ENCODE measurements at regions not wholly inside any gene's neighbourhood (a gene's known extent, or its start where the extent isn't known, plus 50 kb on each side); places are given as distances from the start of the nearest gene placed in this dataset.

DNA sequence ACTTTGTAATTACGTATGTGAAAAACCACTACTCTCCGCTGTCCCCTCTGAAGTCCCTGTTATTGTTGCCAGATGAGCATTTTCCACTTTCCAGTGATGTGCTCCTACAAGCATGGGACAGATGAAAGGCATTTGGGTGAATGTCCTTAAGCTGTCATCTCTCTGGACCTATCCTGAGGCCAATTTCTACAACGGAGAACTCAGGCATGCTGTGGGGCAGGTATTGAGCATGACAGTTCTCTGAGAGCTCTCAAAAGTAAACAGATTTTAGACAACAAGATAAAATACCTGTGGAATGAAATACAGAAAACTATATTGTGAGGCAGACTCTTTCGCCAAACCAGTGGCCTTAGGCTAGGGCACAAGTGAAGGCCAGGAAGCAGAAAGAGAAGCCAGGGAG lies 656.5 kb upstream of the NR2F2 start:
- H3K36me3 ChIP-seq (ENCODE audit: control insufficient read depth, insufficient read depth, low read length): no peaks in the 10 kb centered on the region
- H3K4me3 ChIP-seq (ENCODE audit: extremely low read depth, insufficient read depth, low read length, poor library complexity, severe bottlenecking): no peak overlapping the region
- H3K27ac ChIP-seq (ENCODE audit: low read depth, low read length, severe bottlenecking): no peak overlapping the region
- H3K9me3 ChIP-seq (ENCODE audit: control insufficient read depth, low read length): no peaks in the 10 kb centered on the region
- WGBS, 2 experiments (ENCODE audit: insufficient coverage in 2 of 2): 86 to 96% methylated on average over 1 to 3 of the region's 4 CpGs
- H3K4me1 ChIP-seq (ENCODE audit: control insufficient read depth, insufficient read depth, low read length, poor library complexity, severe bottlenecking): no peaks in the 10 kb centered on the region

DNA sequence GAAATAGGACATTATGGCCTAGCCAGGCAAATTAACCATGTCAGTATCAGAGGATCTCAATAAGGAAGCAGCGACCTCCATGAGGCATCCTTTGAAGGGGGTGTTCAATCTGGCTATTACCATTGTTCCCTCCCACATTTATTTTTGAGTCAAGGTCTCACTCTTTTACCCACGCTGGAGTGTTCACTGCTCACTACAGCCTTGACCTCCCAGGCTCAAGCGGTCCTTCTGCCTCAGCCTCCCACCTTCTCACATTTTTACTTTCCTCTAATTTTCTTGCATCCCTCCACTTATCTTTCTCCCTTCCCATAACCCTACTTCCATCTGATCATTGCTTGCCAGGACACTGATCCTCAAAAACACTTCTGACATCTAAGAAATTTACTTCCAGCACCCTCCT lies 654.0 kb upstream of the NR2F2 start:
- Histone ChIP-seq H3K36me3 (ENCODE audit: control insufficient read depth, insufficient read depth, low read length) (no peaks in the 10 kb centered on the region), H3K4me3 (ENCODE audit: extremely low read depth, insufficient read depth, low read length, poor library complexity, severe bottlenecking) (no peak overlapping the region), H3K27ac (ENCODE audit: low read depth, low read length, severe bottlenecking) (no peak overlapping the region), H3K9me3 (ENCODE audit: control insufficient read depth, low read length) (no peaks in the 10 kb centered on the region), H3K4me1 (ENCODE audit: control insufficient read depth, insufficient read depth, low read length, poor library complexity, severe bottlenecking) (no peaks in the 10 kb centered on the region)
- WGBS, 2 experiments (ENCODE audit: insufficient coverage in 2 of 2): 92% methylated on average over 3 of the region's 3 CpGs

DNA sequence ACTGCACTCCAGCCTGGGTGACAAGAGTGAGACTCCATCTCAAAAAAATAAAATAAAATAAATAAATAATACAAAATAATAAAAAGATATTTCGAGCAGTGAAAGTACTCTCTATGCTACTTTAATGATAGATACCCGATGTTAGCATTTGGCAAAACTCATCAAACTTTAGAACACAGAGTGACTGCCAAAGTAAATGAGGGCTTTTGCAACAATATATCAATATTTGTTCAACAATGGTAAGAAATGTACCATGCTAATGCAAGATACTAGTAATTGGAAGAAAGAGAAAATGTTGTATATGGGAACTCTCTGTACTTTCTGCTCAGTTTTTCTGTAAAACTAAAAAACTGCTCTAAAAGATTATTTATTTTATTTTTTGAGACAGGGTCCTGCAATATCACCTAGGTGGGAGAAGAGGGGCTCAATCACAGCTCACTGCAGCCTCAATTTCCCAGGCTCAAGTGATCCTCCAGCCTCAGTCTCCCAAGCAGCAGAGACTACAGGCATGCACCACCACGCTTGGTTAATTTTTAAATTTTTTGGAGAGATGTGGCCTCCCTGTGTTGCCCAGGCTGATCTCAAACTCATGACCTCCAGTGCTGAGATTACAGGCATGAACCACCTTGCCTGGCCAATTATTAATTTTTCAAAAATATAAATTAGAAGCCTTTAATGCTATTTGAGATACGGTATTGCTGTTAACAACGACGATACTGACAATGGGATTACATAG lies 650.5 kb upstream of the NR2F2 start:
- no peak overlapping the region for H3K4me3 ChIP-seq (ENCODE audit: extremely low read depth, insufficient read depth, low read length, poor library complexity, severe bottlenecking)
- H3K4me1 ChIP-seq (ENCODE audit: control insufficient read depth, insufficient read depth, low read length, poor library complexity, severe bottlenecking): no peaks in the 10 kb centered on the region
- H3K36me3 ChIP-seq (ENCODE audit: control insufficient read depth, insufficient read depth, low read length): no peaks in the 10 kb centered on the region
- WGBS, 2 experiments (ENCODE audit: insufficient coverage in 2 of 2): 100% methylated on average over 1 to 2 of the region's 6 CpGs
- H3K9me3 ChIP-seq (ENCODE audit: control insufficient read depth, low read length): no peaks in the 10 kb centered on the region
- H3K27ac ChIP-seq (ENCODE audit: low read depth, low read length, severe bottlenecking): no peak overlapping the region

DNA sequence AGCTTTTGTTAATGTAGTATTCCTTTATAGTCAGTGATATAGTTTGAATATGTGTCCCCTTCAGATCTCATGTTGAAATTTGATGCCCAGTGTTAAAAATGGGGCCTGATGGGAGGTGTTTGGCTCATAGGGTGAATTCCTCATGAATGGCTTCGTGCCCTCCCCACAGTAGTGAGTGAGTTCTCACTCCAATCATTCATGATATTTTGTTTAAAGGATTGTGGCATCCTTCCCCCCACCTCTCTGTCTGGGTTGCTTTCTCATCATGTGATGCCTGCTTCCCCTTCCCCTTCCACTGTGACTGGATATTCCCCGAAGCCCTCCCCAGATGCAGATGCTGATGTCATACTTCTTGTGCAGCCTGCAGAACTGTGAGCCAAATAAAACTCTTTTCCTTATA lies 649.8 kb upstream of the NR2F2 start:
- Histone ChIP-seq H3K27ac (ENCODE audit: low read depth, low read length, severe bottlenecking) (no peak overlapping the region), H3K4me3 (ENCODE audit: extremely low read depth, insufficient read depth, low read length, poor library complexity, severe bottlenecking) (no peak overlapping the region), H3K9me3 (ENCODE audit: control insufficient read depth, low read length) (no peaks in the 10 kb centered on the region), H3K36me3 (ENCODE audit: control insufficient read depth, insufficient read depth, low read length) (no peaks in the 10 kb centered on the region), H3K4me1 (ENCODE audit: control insufficient read depth, insufficient read depth, low read length, poor library complexity, severe bottlenecking) (no peaks in the 10 kb centered on the region)
- WGBS, 2 experiments (ENCODE audit: insufficient coverage in 2 of 2): 38 to 85% methylated on average over 1 to 2 of the region's 2 CpGs

DNA sequence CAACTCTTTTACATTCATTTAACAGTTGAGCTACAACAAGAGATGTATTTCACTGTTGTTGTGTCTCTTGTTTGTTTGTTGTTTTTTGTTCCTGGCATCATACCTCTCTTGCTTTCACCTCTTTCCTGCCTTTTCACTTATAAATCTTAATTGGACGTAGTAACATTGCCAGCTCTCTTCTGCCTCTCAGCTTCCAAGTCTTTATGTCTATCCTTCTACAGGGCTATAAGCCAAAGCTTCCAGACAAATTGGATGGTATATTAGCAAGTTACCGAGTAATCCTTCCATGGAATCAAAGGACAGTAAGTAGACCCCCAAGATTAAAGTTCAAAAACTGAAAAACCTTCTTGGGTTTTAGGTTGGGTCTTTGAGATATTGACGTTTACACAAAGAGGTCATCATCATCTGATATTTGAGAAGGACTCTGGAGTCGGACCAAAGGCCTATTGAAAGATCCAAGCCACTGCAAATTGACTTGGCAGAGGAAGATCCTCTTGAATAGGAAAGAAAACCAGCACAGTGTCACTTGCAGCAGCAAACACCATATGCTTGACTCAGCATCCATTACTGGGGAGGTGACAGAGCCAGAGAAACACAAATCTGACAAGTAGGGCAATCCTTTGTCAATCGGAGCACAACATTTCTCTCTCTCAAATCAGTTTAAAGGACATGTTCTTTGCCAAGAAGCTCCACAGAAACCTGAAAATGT lies 648.5 kb upstream of the NR2F2 start:
- Histone ChIP-seq H3K4me1 (ENCODE audit: control insufficient read depth, insufficient read depth, low read length, poor library complexity, severe bottlenecking) (no peaks in the 10 kb centered on the region), H3K36me3 (ENCODE audit: control insufficient read depth, insufficient read depth, low read length) (no peaks in the 10 kb centered on the region), H3K9me3 (ENCODE audit: control insufficient read depth, low read length) (no peaks in the 10 kb centered on the region), H3K27ac (ENCODE audit: low read depth, low read length, severe bottlenecking) (no peak overlapping the region), H3K4me3 (ENCODE audit: extremely low read depth, insufficient read depth, low read length, poor library complexity, severe bottlenecking) (no peak overlapping the region)
- 76 to 92% methylated on average over 3 of the region's 5 CpGs for WGBS, 2 experiments (ENCODE audit: insufficient coverage in 2 of 2)

DNA sequence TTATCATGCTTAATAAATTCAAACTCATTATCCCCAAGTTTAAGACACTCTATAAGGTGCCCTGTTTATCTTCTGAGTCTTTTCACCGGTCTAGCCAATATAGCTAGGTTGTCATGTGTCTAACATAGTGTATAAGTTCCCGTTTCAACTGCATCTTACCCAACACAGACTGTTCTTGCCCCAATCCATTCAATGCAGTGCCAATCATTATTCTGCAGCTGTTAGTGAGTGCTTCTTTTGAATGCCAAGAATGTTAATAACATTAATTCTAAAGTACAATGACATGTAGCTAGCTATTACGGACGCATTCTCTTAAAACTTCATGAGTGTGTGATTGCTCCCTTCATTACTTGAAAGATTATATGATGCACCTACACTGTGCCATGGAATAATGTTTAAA lies 646.4 kb upstream of the NR2F2 start:
- H3K4me1 ChIP-seq (ENCODE audit: control insufficient read depth, insufficient read depth, low read length, poor library complexity, severe bottlenecking): no peaks in the 10 kb centered on the region
- no peak overlapping the region for H3K4me3 ChIP-seq (ENCODE audit: extremely low read depth, insufficient read depth, low read length, poor library complexity, severe bottlenecking)
- H3K9me3 ChIP-seq (ENCODE audit: control insufficient read depth, low read length): no peaks in the 10 kb centered on the region
- H3K27ac ChIP-seq (ENCODE audit: low read depth, low read length, severe bottlenecking): no peak overlapping the region
- H3K36me3 ChIP-seq (ENCODE audit: control insufficient read depth, insufficient read depth, low read length): no peaks in the 10 kb centered on the region
- 100% methylated on average over 1 of the region's 4 CpGs; no CpG with 5 or more reads in 1 of the 2 experiments for WGBS, 2 experiments (ENCODE audit: insufficient coverage in 2 of 2)

DNA sequence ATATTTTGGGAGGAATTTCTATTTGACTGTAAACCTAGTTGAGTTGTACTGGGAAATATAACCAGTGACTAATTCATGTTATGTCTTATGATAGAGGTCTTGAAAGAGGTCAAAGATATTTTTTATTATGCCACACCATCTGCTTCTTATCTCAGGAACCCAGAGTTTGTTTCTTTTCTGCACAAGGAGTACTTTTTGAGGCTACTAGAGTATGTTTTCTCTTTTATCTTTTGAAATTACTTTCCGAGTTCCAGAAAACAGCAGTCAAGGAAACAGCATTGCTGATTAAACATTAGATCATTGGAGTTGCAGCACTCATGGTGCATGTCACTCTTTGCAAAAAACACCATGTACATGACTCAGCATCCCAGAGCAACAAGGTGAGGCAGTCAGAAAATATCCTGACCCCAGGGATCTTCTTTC lies 645.8 kb upstream of the NR2F2 start:
- no peak overlapping the region for H3K27ac ChIP-seq (ENCODE audit: low read depth, low read length, severe bottlenecking)
- no peak overlapping the region for H3K4me3 ChIP-seq (ENCODE audit: extremely low read depth, insufficient read depth, low read length, poor library complexity, severe bottlenecking)
- no peaks in the 10 kb centered on the region for H3K9me3 ChIP-seq (ENCODE audit: control insufficient read depth, low read length)
- H3K36me3 ChIP-seq (ENCODE audit: control insufficient read depth, insufficient read depth, low read length): no peaks in the 10 kb centered on the region
- WGBS, 2 experiments (ENCODE audit: insufficient coverage in 2 of 2): 60% methylated on average over 1 of the region's 1 CpG; no CpG with 5 or more reads in 1 of the 2 experiments
- no peaks in the 10 kb centered on the region for H3K4me1 ChIP-seq (ENCODE audit: control insufficient read depth, insufficient read depth, low read length, poor library complexity, severe bottlenecking)

DNA sequence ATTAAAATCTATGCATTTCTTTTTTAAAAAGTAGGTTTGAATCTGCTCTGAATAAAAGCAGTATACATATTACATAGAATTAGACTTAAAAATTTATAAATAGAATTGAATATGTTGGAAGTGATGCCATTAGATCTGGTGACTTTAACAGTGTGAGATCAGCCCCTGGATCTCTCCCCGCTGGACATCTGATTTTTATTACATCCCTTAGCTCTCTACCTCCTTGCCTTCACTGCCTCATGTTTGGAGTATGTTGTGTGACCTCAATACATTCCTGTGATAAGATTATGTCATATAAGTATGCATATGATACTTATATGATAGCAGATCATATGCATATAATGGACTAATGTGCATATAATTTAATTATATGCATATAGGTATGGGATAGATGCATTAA lies 643.4 kb upstream of the NR2F2 start:
- H3K9me3 ChIP-seq (ENCODE audit: control insufficient read depth, low read length): no peaks in the 10 kb centered on the region
- H3K36me3 ChIP-seq (ENCODE audit: control insufficient read depth, insufficient read depth, low read length): no peaks in the 10 kb centered on the region
- no peaks in the 10 kb centered on the region for H3K4me1 ChIP-seq (ENCODE audit: control insufficient read depth, insufficient read depth, low read length, poor library complexity, severe bottlenecking)
- H3K27ac ChIP-seq (ENCODE audit: low read depth, low read length, severe bottlenecking): no peak overlapping the region
- H3K4me3 ChIP-seq (ENCODE audit: extremely low read depth, insufficient read depth, low read length, poor library complexity, severe bottlenecking): no peak overlapping the region
- WGBS, 2 experiments (ENCODE audit: insufficient coverage in 2 of 2): no CpG with 5 or more reads among the region's 1 CpG

DNA sequence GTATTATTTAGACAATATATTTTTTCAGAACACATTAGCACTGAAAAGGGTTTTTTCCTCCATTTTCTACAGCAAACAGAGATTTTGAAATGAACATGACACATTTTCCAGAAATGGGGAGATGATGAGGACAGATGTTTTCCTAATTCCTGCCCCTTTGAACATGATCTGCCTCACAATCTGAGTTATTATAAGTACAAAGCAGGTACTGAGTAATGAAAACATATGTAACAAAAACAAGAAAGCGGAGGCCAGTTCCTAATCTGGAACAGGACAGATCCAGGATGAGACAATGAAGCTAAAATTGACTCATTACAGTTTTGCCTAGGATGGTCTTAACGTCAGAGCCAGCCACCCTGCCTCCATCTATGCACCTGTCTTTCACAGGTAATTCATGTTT lies 642.8 kb upstream of the NR2F2 start:
- no peak overlapping the region for H3K27ac ChIP-seq (ENCODE audit: low read depth, low read length, severe bottlenecking)
- no peaks in the 10 kb centered on the region for H3K4me1 ChIP-seq (ENCODE audit: control insufficient read depth, insufficient read depth, low read length, poor library complexity, severe bottlenecking)
- no peaks in the 10 kb centered on the region for H3K36me3 ChIP-seq (ENCODE audit: control insufficient read depth, insufficient read depth, low read length)
- H3K9me3 ChIP-seq (ENCODE audit: control insufficient read depth, low read length): no peaks in the 10 kb centered on the region
- no peak overlapping the region for H3K4me3 ChIP-seq (ENCODE audit: extremely low read depth, insufficient read depth, low read length, poor library complexity, severe bottlenecking)
- 69 to 88% methylated on average over 2 of the region's 2 CpGs for WGBS, 2 experiments (ENCODE audit: insufficient coverage in 2 of 2)

DNA sequence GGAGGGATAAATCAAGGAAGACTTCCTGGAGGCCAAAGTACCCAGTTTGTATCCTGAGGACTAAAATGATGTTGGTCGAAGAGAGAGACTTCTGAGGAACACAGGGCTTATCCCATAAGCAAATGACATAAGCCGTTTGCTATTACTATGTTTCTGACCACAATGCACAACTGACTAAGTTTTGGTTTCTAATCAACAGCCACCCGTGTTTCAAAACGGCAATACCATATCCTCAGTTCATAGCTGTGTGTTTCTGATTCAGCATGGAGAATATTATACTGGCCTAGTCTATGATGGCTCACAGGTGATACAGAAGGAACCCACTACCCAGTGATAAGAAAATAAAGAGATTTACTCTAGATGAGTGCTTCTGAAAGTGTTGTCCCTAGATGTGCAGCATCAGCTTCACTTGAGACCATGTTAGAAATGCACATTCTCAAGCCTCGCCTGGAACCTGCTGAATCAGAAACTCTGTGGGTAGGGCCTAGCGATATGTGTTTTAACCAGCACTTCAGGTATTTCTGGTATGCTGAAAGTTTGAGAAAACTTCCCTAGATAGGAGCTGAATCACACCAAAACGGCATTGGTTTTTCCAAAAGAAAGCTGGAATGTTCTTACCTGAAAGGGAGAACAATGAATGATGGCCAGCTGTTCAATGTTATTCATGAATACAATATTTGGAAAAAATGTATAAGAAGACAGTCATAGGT lies 639.7 kb upstream of the NR2F2 start:
- Histone ChIP-seq H3K27ac (ENCODE audit: low read depth, low read length, severe bottlenecking) (no peak overlapping the region), H3K4me3 (ENCODE audit: extremely low read depth, insufficient read depth, low read length, poor library complexity, severe bottlenecking) (no peak overlapping the region), H3K36me3 (ENCODE audit: control insufficient read depth, insufficient read depth, low read length) (no peaks in the 10 kb centered on the region), H3K9me3 (ENCODE audit: control insufficient read depth, low read length) (peaks cover 16% of the 10 kb centered on the region), H3K4me1 (ENCODE audit: control insufficient read depth, insufficient read depth, low read length, poor library complexity, severe bottlenecking) (no peaks in the 10 kb centered on the region)
- WGBS, 2 experiments (ENCODE audit: insufficient coverage in 2 of 2): 85 to 87% methylated on average over 4 to 5 of the region's 7 CpGs
